Upper lobe of right lung (tissue), 1 donor: ENCODE measurements at regions not wholly inside any gene's neighbourhood (a gene's known extent, or its start where the extent isn't known, plus 50 kb on each side); places are given as distances from the start of the nearest gene placed in this dataset.

Experiments
- ATAC-seq: fragments of 200-7000 bp; cut with Tn5 transposase; one replicate; pipeline ENCODE4 v1.9.1; 2020; ENCODE audit warnings: mild to moderate bottlenecking, moderate library complexity
- DNase-seq: peaks from one replicate; pipeline ENCODE4 v3.0.0-alpha.2; 2020
- H3K27ac ChIP-seq: fragments of 200-600 bp; one replicate; pipeline ENCODE4 v1.8.0; 2022
- H3K27me3 ChIP-seq: fragments of 200-600 bp; one replicate; pipeline ENCODE4 v1.8.0; 2022; ENCODE audit warnings: mild to moderate bottlenecking
- H3K36me3 ChIP-seq: fragments of 200-600 bp; one replicate; pipeline ENCODE4 v1.8.0; 2022
- H3K4me1 ChIP-seq: fragments of 200-600 bp; one replicate; pipeline ENCODE4 v1.8.0; 2022
- H3K4me3 ChIP-seq: fragments of 200-600 bp; one replicate; pipeline ENCODE4 v1.8.0; 2022; ENCODE audit warnings: mild to moderate bottlenecking
- H3K9me3 ChIP-seq: fragments of 200-600 bp; one replicate; pipeline ENCODE4 v1.8.0; 2022
- CTCF ChIP-seq: fragments of 200-600 bp; IDR thresholded peaks from one replicate; pipeline ENCODE4 v1.8.0; 2022; ENCODE audit warnings: antibody characterized with exemption
- intact Hi-C: fragments of 100-400 bp; cut with DNase I; formaldehyde crosslinking; loops from one replicate; pipeline ENCODE4 v1.11.0; 2022
- donor health status: DM: no; HTN: yes; CAD: no; lungs with severe emphysema.

GRCh38 chr5:30103452-30104202 is 1089.9 kb upstream of the CDH6 start:
- Histone ChIP-seq H3K27me3 (no peaks in the 10 kb centered on the region), H3K4me3 (no peak overlapping the region), H3K9me3 (no peaks in the 10 kb centered on the region), H3K27ac (no peak overlapping the region), H3K4me1 (no peaks in the 10 kb centered on the region), H3K36me3 (no peaks in the 10 kb centered on the region)
- DNase-seq (no peak), ATAC-seq (no peak)
- intact Hi-C loops: no loop called here
- TF ChIP-seq CTCF: no peak

- no peak for DNase-seq
- no peak overlapping the region for H3K4me3 ChIP-seq
- no peak for TF ChIP-seq CTCF
- no peaks in the 10 kb centered on the region for H3K9me3 ChIP-seq
- H3K27me3 ChIP-seq: no peaks in the 10 kb centered on the region
- no peaks in the 10 kb centered on the region for H3K36me3 ChIP-seq
- intact Hi-C loops: no loop called here
- no peaks in the 10 kb centered on the region for H3K4me1 ChIP-seq
- no peak overlapping the region for H3K27ac ChIP-seq
- no peak for ATAC-seq
Measured at GRCh38 chr5:30103052-30103451, 1090.4 kb upstream of the CDH6 start.

- Histone ChIP-seq H3K4me3 (no peak overlapping the region), H3K9me3 (no peaks in the 10 kb centered on the region), H3K4me1 (no peaks in the 10 kb centered on the region), H3K36me3 (no peaks in the 10 kb centered on the region), H3K27ac (no peak overlapping the region), H3K27me3 (no peaks in the 10 kb centered on the region)
- no peak for ATAC-seq
- TF ChIP-seq CTCF: no peak
- intact Hi-C loops: no loop called here
- no peak for DNase-seq
Measured at GRCh38 chr5:30102185-30102584, 1091.3 kb upstream of the CDH6 start.

GRCh38 chr5:30100929-30101328 is 1092.6 kb upstream of the CDH6 start:
- intact Hi-C loops: no loop called here
- Histone ChIP-seq H3K27ac (no peak overlapping the region), H3K27me3 (no peaks in the 10 kb centered on the region), H3K4me3 (no peak overlapping the region), H3K36me3 (no peaks in the 10 kb centered on the region), H3K9me3 (no peaks in the 10 kb centered on the region), H3K4me1 (no peaks in the 10 kb centered on the region)
- TF ChIP-seq CTCF: no peak
- DNase-seq (no peak), ATAC-seq (no peak)

- TF ChIP-seq CTCF: no peak
- H3K27me3 ChIP-seq: no peaks in the 10 kb centered on the region
- H3K4me1 ChIP-seq: no peaks in the 10 kb centered on the region
- DNase-seq (no peak), ATAC-seq (no peak)
- H3K9me3 ChIP-seq: no peaks in the 10 kb centered on the region
- H3K4me3 ChIP-seq: no peak overlapping the region
- H3K27ac ChIP-seq: no peak overlapping the region
- intact Hi-C loops: no loop called here
- H3K36me3 ChIP-seq: no peaks in the 10 kb centered on the region
Measured at GRCh38 chr5:30100148-30100713, 1093.3 kb upstream of the CDH6 start.
